ENCODE measurements at regions not wholly inside any gene's neighbourhood (a gene's known extent, or its start where the extent isn't known, plus 50 kb on each side); places are given as distances from the start of the nearest gene placed in this dataset.

GRCh38 chr3:187975561-187976364 lies 178.2 kb upstream of the LPP start:
- DNase-seq (ENCODE audit: low spot score): no peak

GRCh38 chr3:187976365-187976900 lies 177.5 kb upstream of the LPP start:
- DNase-seq (ENCODE audit: low spot score): no peak

GRCh38 chr3:187977659-187978058 lies 176.3 kb upstream of the LPP start:
- DNase-seq (ENCODE audit: low spot score): no peak

- no peak for DNase-seq (ENCODE audit: low spot score)
Observed at GRCh38 chr3:187978433-187979011, 175.4 kb upstream of the LPP start.

GRCh38 chr3:187979564-187979963 lies 174.4 kb upstream of the LPP start:
- DNase-seq (ENCODE audit: low spot score): no peak

GRCh38 chr3:187980861-187981260 lies 173.1 kb upstream of the LPP start:
- DNase-seq (ENCODE audit: low spot score): no peak

GRCh38 chr3:187982142-187982541 lies 171.8 kb upstream of the LPP start:
- no peak for DNase-seq (ENCODE audit: low spot score)

GRCh38 chr3:187983484-187984124 lies 170.4 kb upstream of the LPP start:
- DNase-seq (ENCODE audit: low spot score): no peak

- no peak for DNase-seq (ENCODE audit: low spot score)
Observed at GRCh38 chr3:187985647-187986046, 168.3 kb upstream of the LPP start.

- DNase-seq (ENCODE audit: low spot score): no peak
Observed at GRCh38 chr3:187986514-187986934, 167.4 kb upstream of the LPP start.

GRCh38 chr3:187987187-187987586 lies 166.8 kb upstream of the LPP start:
- no peak for DNase-seq (ENCODE audit: low spot score)

GRCh38 chr3:187987924-187988323 lies 166.0 kb upstream of the LPP start:
- no peak for DNase-seq (ENCODE audit: low spot score)

GRCh38 chr3:187989575-187990153 lies 164.3 kb upstream of the LPP start:
- no peak for DNase-seq (ENCODE audit: low spot score)

GRCh38 chr3:187992609-187993008 lies 161.3 kb upstream of the LPP start:
- no peak for DNase-seq (ENCODE audit: low spot score)

GRCh38 chr3:187994221-187995042 lies 159.5 kb upstream of the LPP start:
- DNase-seq (ENCODE audit: low spot score): no peak

- DNase-seq (ENCODE audit: low spot score): no peak
Observed at GRCh38 chr3:187995043-187995400, 158.9 kb upstream of the LPP start.

GRCh38 chr3:187995667-187996066 lies 158.3 kb upstream of the LPP start:
- DNase-seq (ENCODE audit: low spot score): no peak

GRCh38 chr3:187996609-187997008 lies 157.3 kb upstream of the LPP start:
- DNase-seq (ENCODE audit: low spot score): no peak

- DNase-seq (ENCODE audit: low spot score): no peak
Observed at GRCh38 chr3:187997490-187997889, 156.5 kb upstream of the LPP start.

GRCh38 chr3:187997946-187998561 lies 155.9 kb upstream of the LPP start:
- DNase-seq (ENCODE audit: low spot score): no peak

- DNase-seq (ENCODE audit: low spot score): no peak
Observed at GRCh38 chr3:187998611-187999010, 155.3 kb upstream of the LPP start.

Data from COLO829 (cell line).